ENCODE measurements at regions not wholly inside any gene's neighbourhood (a gene's known extent, or its start where the extent isn't known, plus 50 kb on each side); places are given as distances from the start of the nearest gene placed in this dataset.
"Not testable (repeated sequence)": the region's sequence is repeated elsewhere in the genome, so short reads cannot be mapped to it uniquely, and the experiment has no call there.

DNA sequence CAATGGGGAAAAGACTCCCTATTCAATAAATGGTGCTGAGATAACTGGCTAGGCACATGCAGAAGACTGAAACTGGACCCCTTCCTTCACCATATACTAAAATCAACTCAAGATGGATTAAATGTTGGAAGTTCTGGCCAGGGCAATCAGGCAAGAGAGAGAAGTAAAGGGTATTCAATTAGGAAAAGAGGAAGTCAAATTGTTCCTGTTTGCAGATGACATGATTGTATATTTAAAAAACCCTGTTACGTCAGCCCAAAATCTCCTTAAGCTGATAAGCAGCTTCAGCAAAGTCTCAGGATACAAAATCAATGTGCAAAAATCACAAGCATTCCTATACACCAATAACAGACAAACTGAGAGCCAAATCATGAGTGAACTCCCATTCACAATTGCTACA, 1739.4 kb downstream of the PCDH9 start:
- H3K27ac ChIP-seq (ENCODE audit: low read depth, low read length); H3K4me2 ChIP-seq (ENCODE audit: low read length); H2BK5ac ChIP-seq (ENCODE audit: low read length); H2BK15ac ChIP-seq (replicated peaks; ENCODE audit: low read depth); H3K79me1 ChIP-seq (ENCODE audit: low read length); H3K4me3 ChIP-seq (ENCODE audit: low read length); H3K23ac ChIP-seq (ENCODE audit: low read length); H2AK5ac ChIP-seq (ENCODE audit: low read length); H3K18ac ChIP-seq (ENCODE audit: low read length); DNase-seq; H4K8ac ChIP-seq (ENCODE audit: low read depth, low read length); H3K56ac ChIP-seq (ENCODE audit: low read length); H2BK120ac ChIP-seq (ENCODE audit: low read depth, low read length); H3K4ac ChIP-seq (ENCODE audit: low read depth, low read length); H3K27me3 ChIP-seq (ENCODE audit: insufficient read depth, low read length, poor library complexity); H3K36me3 ChIP-seq (ENCODE audit: control insufficient read depth, insufficient read depth, low read length); H4K5ac ChIP-seq (ENCODE audit: low read length); H3K4me1 ChIP-seq (ENCODE audit: control insufficient read depth, low read depth, low read length); H3K79me2 ChIP-seq (ENCODE audit: control insufficient read depth, insufficient read depth, low read length); H3K9ac ChIP-seq (ENCODE audit: low read length): not testable (repeated sequence)
- no CpG with 5 or more reads among the region's 1 CpG for WGBS (ENCODE audit: extremely low coverage, insufficient coverage, low lambda C conversion rate)

DNA sequence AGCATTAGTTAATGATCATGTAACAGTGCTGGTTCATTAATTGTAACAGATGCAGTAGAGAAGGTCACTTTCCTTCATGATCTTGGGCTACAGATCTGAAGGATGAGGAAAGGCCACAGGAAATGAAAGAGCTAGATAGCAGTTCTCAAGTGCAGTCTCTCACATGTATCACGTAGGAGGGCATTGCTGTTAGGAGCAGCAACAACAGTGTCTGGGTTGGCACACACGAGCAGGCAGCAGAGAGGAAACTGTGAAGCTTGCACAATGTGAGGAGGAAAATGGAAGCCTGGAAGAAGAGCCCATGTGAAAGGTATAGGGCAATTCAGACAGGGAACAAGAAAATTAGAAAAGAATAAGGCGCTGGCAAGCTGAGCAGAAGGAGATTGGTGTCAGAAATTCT, 1741.5 kb downstream of the PCDH9 start:
- Histone ChIP-seq H4K8ac (ENCODE audit: low read depth, low read length) (no peak overlapping the region), H3K36me3 (ENCODE audit: control insufficient read depth, insufficient read depth, low read length) (no peaks in the 10 kb centered on the region), H3K9ac (ENCODE audit: low read length) (no peak overlapping the region), H4K5ac (ENCODE audit: low read length) (no peak overlapping the region), H3K23ac (ENCODE audit: low read length) (no peak overlapping the region), H3K27me3 (ENCODE audit: insufficient read depth, low read length, poor library complexity) (no peaks in the 10 kb centered on the region), H2AK5ac (ENCODE audit: low read length) (no peak overlapping the region), H2BK5ac (ENCODE audit: low read length) (no peak overlapping the region), H3K56ac (ENCODE audit: low read length) (no peak overlapping the region), H2BK120ac (ENCODE audit: low read depth, low read length) (no peak overlapping the region), H3K4me3 (ENCODE audit: low read length) (no peak overlapping the region), H2BK15ac (replicated peaks; ENCODE audit: low read depth) (no peak overlapping the region), H3K4me2 (ENCODE audit: low read length) (no peak overlapping the region), H3K27ac (ENCODE audit: low read depth, low read length) (no peak overlapping the region), H3K4ac (ENCODE audit: low read depth, low read length) (no peak overlapping the region), H3K79me2 (ENCODE audit: control insufficient read depth, insufficient read depth, low read length) (no peaks in the 10 kb centered on the region), H3K18ac (ENCODE audit: low read length) (no peak overlapping the region), H3K79me1 (ENCODE audit: low read length) (no peaks in the 10 kb centered on the region), H3K4me1 (ENCODE audit: control insufficient read depth, low read depth, low read length) (no peaks in the 10 kb centered on the region)
- no CpG with 5 or more reads among the region's 3 CpGs for WGBS (ENCODE audit: extremely low coverage, insufficient coverage, low lambda C conversion rate)
- peak; percentile 3 for DNase-seq

DNA sequence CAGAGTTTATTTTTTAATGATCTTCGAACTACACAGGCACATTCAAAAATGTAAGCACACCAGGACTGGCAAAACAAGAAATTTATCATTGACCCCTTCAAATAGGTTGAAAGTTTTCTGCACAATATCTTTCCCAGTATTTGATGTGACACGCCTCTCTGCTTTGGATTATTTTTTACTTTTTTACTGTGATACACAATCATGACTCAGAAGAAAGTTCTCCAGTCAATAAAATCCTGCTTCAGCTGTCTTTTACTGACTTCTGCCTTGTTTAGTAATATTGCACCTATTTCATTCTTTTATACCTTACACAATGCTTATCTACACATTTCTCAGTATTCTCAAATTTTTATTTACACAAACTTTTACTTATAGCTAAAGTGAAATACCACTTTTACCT, 1750.4 kb downstream of the PCDH9 start:
- Histone ChIP-seq H3K4me1 (ENCODE audit: control insufficient read depth, low read depth, low read length) (no peaks in the 10 kb centered on the region), H3K4ac (ENCODE audit: low read depth, low read length) (no peak overlapping the region), H3K4me2 (ENCODE audit: low read length) (no peak overlapping the region), H4K8ac (ENCODE audit: low read depth, low read length) (no peak overlapping the region), H3K79me1 (ENCODE audit: low read length) (no peaks in the 10 kb centered on the region), H3K36me3 (ENCODE audit: control insufficient read depth, insufficient read depth, low read length) (no peaks in the 10 kb centered on the region), H3K27me3 (ENCODE audit: insufficient read depth, low read length, poor library complexity) (no peaks in the 10 kb centered on the region), H4K5ac (ENCODE audit: low read length) (no peak overlapping the region), H3K56ac (ENCODE audit: low read length) (no peak overlapping the region), H2BK5ac (ENCODE audit: low read length) (no peak overlapping the region), H3K18ac (ENCODE audit: low read length) (no peak overlapping the region), H2AK5ac (ENCODE audit: low read length) (no peak overlapping the region), H3K4me3 (ENCODE audit: low read length) (no peak overlapping the region), H3K9ac (ENCODE audit: low read length) (no peak overlapping the region), H3K23ac (ENCODE audit: low read length) (no peak overlapping the region), H3K27ac (ENCODE audit: low read depth, low read length) (no peak overlapping the region), H3K79me2 (ENCODE audit: control insufficient read depth, insufficient read depth, low read length) (no peaks in the 10 kb centered on the region), H2BK120ac (ENCODE audit: low read depth, low read length) (no peak overlapping the region), H2BK15ac (replicated peaks; ENCODE audit: low read depth) (no peak overlapping the region)
- WGBS (ENCODE audit: extremely low coverage, insufficient coverage, low lambda C conversion rate): no CpG with 5 or more reads among the region's 2 CpGs
- DNase-seq: no peak

DNA sequence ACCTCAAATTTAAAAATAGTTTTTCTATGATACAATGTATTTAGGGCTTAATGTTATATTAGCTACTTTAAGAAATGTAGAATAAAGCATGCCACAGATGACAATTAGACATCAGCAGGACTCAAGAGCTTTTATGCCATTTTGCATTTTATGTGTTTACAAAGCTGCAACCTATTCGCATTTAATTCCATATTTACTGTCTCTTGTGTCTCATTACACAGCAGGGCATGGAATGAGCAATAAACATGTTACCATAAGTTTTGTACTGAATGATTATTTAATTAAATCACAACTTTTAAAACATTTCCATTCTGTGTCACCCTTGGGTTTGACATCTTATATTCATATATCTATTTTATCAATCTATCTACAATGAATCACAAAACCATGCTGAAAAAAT, 1756.9 kb downstream of the PCDH9 start:
- H3K18ac ChIP-seq (ENCODE audit: low read length): no peak overlapping the region
- no peaks in the 10 kb centered on the region for H3K79me1 ChIP-seq (ENCODE audit: low read length)
- H3K27ac ChIP-seq (ENCODE audit: low read depth, low read length): no peak overlapping the region
- no peak for DNase-seq
- H3K4me2 ChIP-seq (ENCODE audit: low read length): no peak overlapping the region
- no peak overlapping the region for H3K4me3 ChIP-seq (ENCODE audit: low read length)
- no peak overlapping the region for H2BK15ac ChIP-seq (replicated peaks; ENCODE audit: low read depth)
- no peaks in the 10 kb centered on the region for H3K4me1 ChIP-seq (ENCODE audit: control insufficient read depth, low read depth, low read length)
- no peaks in the 10 kb centered on the region for H3K27me3 ChIP-seq (ENCODE audit: insufficient read depth, low read length, poor library complexity)
- H3K23ac ChIP-seq (ENCODE audit: low read length): no peak overlapping the region
- no peak overlapping the region for H4K5ac ChIP-seq (ENCODE audit: low read length)
- no peaks in the 10 kb centered on the region for H3K79me2 ChIP-seq (ENCODE audit: control insufficient read depth, insufficient read depth, low read length)
- H3K36me3 ChIP-seq (ENCODE audit: control insufficient read depth, insufficient read depth, low read length): no peaks in the 10 kb centered on the region
- H4K8ac ChIP-seq (ENCODE audit: low read depth, low read length): no peak overlapping the region
- no peak overlapping the region for H3K9ac ChIP-seq (ENCODE audit: low read length)
- no peak overlapping the region for H2AK5ac ChIP-seq (ENCODE audit: low read length)
- WGBS (ENCODE audit: extremely low coverage, insufficient coverage, low lambda C conversion rate): no CpG with 5 or more reads among the region's 1 CpG
- no peak overlapping the region for H2BK5ac ChIP-seq (ENCODE audit: low read length)
- no peak overlapping the region for H2BK120ac ChIP-seq (ENCODE audit: low read depth, low read length)
- no peak overlapping the region for H3K4ac ChIP-seq (ENCODE audit: low read depth, low read length)
- no peak overlapping the region for H3K56ac ChIP-seq (ENCODE audit: low read length)

DNA sequence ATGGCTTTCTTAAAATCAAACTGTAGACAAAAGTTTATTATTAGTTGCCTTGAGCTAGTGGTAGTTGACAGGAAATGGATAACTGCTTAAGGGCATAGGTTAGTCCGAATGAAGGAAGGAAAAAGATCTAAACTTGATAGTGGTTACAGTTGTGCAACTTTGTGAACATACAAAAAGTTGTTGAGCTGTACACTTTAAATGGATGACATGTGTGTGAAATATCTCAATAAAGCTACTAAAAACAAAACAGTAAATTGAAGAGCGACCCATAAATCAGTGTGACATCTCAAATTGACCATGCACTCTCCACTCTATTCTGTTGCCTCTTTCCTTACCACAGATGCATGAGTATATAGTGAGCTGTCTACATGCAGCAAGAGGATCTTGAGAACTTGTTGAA, 1757.8 kb downstream of the PCDH9 start:
- no CpG with 5 or more reads among the region's 2 CpGs for WGBS (ENCODE audit: extremely low coverage, insufficient coverage, low lambda C conversion rate)
- H4K5ac ChIP-seq (ENCODE audit: low read length): no peak overlapping the region
- no peak overlapping the region for H2AK5ac ChIP-seq (ENCODE audit: low read length)
- no peaks in the 10 kb centered on the region for H3K79me2 ChIP-seq (ENCODE audit: control insufficient read depth, insufficient read depth, low read length)
- no peak for DNase-seq
- H3K27ac ChIP-seq (ENCODE audit: low read depth, low read length): no peak overlapping the region
- H3K4me1 ChIP-seq (ENCODE audit: control insufficient read depth, low read depth, low read length): no peaks in the 10 kb centered on the region
- H3K18ac ChIP-seq (ENCODE audit: low read length): no peak overlapping the region
- H3K4me2 ChIP-seq (ENCODE audit: low read length): no peak overlapping the region
- no peak overlapping the region for H3K4me3 ChIP-seq (ENCODE audit: low read length)
- H2BK15ac ChIP-seq (replicated peaks; ENCODE audit: low read depth): no peak overlapping the region
- no peak overlapping the region for H2BK120ac ChIP-seq (ENCODE audit: low read depth, low read length)
- H3K23ac ChIP-seq (ENCODE audit: low read length): no peak overlapping the region
- no peak overlapping the region for H3K4ac ChIP-seq (ENCODE audit: low read depth, low read length)
- H2BK5ac ChIP-seq (ENCODE audit: low read length): no peak overlapping the region
- H3K27me3 ChIP-seq (ENCODE audit: insufficient read depth, low read length, poor library complexity): no peaks in the 10 kb centered on the region
- H4K8ac ChIP-seq (ENCODE audit: low read depth, low read length): no peak overlapping the region
- no peak overlapping the region for H3K9ac ChIP-seq (ENCODE audit: low read length)
- H3K36me3 ChIP-seq (ENCODE audit: control insufficient read depth, insufficient read depth, low read length): no peaks in the 10 kb centered on the region
- no peaks in the 10 kb centered on the region for H3K79me1 ChIP-seq (ENCODE audit: low read length)
- no peak overlapping the region for H3K56ac ChIP-seq (ENCODE audit: low read length)

DNA sequence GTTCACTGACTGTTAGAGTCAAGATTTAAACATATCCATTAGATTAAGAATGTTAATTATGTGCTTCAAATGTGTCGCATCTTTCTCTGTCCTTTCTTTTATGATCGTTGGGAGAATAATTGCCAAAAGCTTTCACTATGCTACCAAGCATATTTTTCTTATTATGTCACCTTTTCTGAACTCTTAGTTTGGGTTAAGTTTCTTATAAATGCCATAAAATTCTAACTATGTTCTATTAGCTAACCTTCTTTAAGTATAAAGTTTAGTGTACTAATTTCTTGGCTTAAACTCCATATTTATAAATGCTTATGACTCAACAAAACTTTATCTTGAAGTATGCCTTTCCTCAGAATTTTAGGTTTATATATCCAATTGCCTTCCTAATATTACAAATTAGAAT, 1759.4 kb downstream of the PCDH9 start:
- H3K4ac ChIP-seq (ENCODE audit: low read depth, low read length): no peak overlapping the region
- no peaks in the 10 kb centered on the region for H3K79me2 ChIP-seq (ENCODE audit: control insufficient read depth, insufficient read depth, low read length)
- H3K56ac ChIP-seq (ENCODE audit: low read length): no peak overlapping the region
- no peak overlapping the region for H2BK120ac ChIP-seq (ENCODE audit: low read depth, low read length)
- H3K27ac ChIP-seq (ENCODE audit: low read depth, low read length): no peak overlapping the region
- no peak overlapping the region for H4K5ac ChIP-seq (ENCODE audit: low read length)
- no peak overlapping the region for H4K8ac ChIP-seq (ENCODE audit: low read depth, low read length)
- H3K79me1 ChIP-seq (ENCODE audit: low read length): no peaks in the 10 kb centered on the region
- no peak overlapping the region for H3K18ac ChIP-seq (ENCODE audit: low read length)
- H3K4me2 ChIP-seq (ENCODE audit: low read length): no peak overlapping the region
- H2BK5ac ChIP-seq (ENCODE audit: low read length): no peak overlapping the region
- H3K36me3 ChIP-seq (ENCODE audit: control insufficient read depth, insufficient read depth, low read length): no peaks in the 10 kb centered on the region
- WGBS (ENCODE audit: extremely low coverage, insufficient coverage, low lambda C conversion rate): no CpG with 5 or more reads among the region's 2 CpGs
- no peaks in the 10 kb centered on the region for H3K27me3 ChIP-seq (ENCODE audit: insufficient read depth, low read length, poor library complexity)
- no peak for DNase-seq
- no peak overlapping the region for H3K4me3 ChIP-seq (ENCODE audit: low read length)
- no peak overlapping the region for H2AK5ac ChIP-seq (ENCODE audit: low read length)
- no peak overlapping the region for H3K23ac ChIP-seq (ENCODE audit: low read length)
- H3K9ac ChIP-seq (ENCODE audit: low read length): no peak overlapping the region
- H2BK15ac ChIP-seq (replicated peaks; ENCODE audit: low read depth): no peak overlapping the region
- no peaks in the 10 kb centered on the region for H3K4me1 ChIP-seq (ENCODE audit: control insufficient read depth, low read depth, low read length)
